Loucy (cell line): ENCODE measurements at regions not wholly inside any gene's neighbourhood (a gene's known extent, or its start where the extent isn't known, plus 50 kb on each side); places are given as distances from the start of the nearest gene placed in this dataset.

Experiments
- EZH2phosphoT487 ChIP-seq: fragments of 200-600 bp; IDR thresholded peaks from 2 replicates; pipeline ENCODE4 v1.6.1; 2018; ENCODE audit warnings: antibody characterized with exemption, mild to moderate bottlenecking, moderate library complexity, borderline replicate concordance
- TF ChIP-seq, protein P1 (sequence below): fragments of 200-600 bp; sonication (generic); conservative IDR thresholded peaks from 2 replicates; pipeline ENCODE4 v1.5.1; 2014; ENCODE audit warnings: mild to moderate bottlenecking, antibody characterized with exemption, low read length

DNA sequence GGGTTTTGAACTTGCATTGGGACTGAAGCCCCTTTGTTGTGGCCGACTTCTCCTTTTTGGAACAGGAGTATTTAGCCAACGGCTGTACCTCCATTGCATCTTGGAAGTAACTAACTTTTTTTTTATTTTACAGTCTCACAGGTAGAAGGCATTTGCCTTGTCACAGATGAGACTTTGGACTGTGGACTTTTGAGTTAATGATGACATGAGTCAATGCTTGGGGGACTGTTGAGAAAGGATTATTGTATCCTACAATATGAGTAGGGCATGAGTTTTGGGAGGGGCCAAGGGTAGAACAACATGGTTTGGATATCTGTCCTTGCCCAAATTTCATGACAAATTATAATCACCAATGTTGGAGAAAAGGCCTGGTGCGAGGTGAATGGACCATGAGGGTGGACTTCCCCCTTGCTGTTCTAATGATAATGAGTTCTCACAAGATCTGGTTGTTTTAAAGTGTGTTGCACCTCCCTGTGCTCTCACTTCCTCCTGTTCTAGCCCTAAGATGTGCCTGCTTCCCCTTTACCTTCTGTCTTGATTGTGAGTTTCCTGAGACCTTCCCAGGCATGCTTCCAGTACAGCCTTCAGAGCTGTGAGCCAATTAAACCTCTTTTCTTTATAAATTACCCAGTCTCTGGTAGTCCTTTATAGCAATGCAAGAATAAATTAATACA, 1269.4 kb upstream of the CHAC2 start:
- TF ChIP-seq, protein P1, sequence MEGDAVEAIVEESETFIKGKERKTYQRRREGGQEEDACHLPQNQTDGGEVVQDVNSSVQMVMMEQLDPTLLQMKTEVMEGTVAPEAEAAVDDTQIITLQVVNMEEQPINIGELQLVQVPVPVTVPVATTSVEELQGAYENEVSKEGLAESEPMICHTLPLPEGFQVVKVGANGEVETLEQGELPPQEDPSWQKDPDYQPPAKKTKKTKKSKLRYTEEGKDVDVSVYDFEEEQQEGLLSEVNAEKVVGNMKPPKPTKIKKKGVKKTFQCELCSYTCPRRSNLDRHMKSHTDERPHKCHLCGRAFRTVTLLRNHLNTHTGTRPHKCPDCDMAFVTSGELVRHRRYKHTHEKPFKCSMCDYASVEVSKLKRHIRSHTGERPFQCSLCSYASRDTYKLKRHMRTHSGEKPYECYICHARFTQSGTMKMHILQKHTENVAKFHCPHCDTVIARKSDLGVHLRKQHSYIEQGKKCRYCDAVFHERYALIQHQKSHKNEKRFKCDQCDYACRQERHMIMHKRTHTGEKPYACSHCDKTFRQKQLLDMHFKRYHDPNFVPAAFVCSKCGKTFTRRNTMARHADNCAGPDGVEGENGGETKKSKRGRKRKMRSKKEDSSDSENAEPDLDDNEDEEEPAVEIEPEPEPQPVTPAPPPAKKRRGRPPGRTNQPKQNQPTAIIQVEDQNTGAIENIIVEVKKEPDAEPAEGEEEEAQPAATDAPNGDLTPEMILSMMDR, result no peak
- TF ChIP-seq EZH2phosphoT487, result no peak
